ENCODE measurements at regions not wholly inside any gene's neighbourhood (a gene's known extent, or its start where the extent isn't known, plus 50 kb on each side); places are given as distances from the start of the nearest gene placed in this dataset.

DNA sequence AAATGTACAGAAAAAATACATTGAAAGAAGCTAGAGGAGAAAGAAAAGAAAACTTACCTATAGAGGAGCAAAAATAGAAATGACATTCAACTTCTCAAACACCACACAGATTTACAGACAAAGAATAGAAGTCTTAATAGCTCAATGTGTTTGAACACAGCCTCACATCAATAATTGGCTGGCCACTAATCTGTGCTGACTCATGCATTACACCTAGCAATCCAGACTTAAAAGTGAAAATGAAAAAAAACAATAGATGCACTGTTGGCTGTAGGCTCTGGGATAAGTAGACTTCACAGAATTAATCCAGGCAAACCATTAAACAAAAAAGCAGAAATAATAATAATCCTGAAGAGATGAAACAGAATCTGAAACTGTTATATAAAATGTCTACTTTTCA is 961.3 kb upstream of the CELF4 start:
- H3K27me3 ChIP-seq (ENCODE audit: control insufficient read depth, insufficient read depth, low read length) = no peaks in the 10 kb centered on the region
- peak; percentile 64 for DNase-seq (ENCODE audit: low read depth)
- no peak for FAIRE-seq
- TF ChIP-seq, protein P1, sequence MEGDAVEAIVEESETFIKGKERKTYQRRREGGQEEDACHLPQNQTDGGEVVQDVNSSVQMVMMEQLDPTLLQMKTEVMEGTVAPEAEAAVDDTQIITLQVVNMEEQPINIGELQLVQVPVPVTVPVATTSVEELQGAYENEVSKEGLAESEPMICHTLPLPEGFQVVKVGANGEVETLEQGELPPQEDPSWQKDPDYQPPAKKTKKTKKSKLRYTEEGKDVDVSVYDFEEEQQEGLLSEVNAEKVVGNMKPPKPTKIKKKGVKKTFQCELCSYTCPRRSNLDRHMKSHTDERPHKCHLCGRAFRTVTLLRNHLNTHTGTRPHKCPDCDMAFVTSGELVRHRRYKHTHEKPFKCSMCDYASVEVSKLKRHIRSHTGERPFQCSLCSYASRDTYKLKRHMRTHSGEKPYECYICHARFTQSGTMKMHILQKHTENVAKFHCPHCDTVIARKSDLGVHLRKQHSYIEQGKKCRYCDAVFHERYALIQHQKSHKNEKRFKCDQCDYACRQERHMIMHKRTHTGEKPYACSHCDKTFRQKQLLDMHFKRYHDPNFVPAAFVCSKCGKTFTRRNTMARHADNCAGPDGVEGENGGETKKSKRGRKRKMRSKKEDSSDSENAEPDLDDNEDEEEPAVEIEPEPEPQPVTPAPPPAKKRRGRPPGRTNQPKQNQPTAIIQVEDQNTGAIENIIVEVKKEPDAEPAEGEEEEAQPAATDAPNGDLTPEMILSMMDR (IDR thresholded peaks at IDR 0.05; ENCODE audit: insufficient read depth, low read length, severe bottlenecking) = no peak
- no peak overlapping the region for H3K4me3 ChIP-seq (ENCODE audit: low read depth, low read length)
- no peaks in the 10 kb centered on the region for H3K36me3 ChIP-seq (ENCODE audit: control insufficient read depth, insufficient read depth, low read length)

DNA sequence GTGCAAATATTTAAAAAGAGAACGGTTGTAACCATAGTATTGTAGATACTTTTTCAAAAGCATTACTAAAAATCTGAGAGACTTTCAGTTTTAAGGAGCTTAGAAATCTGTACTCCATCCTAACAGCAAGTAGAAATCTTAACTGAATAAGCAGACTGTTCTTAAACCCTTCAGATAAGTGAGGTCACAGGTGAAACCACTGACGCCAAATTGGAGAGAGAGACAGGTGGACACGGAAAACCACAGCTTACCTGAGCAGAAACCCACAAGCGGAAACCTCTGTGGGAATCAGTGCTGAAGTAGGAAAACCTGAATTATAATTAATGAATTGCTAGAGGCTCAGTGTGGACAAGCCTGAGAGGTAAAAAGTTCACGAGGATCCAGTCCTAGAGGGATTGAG is 959.4 kb upstream of the CELF4 start:
- DNase-seq (ENCODE audit: low read depth) (no peak), FAIRE-seq (no peak)
- no peak overlapping the region for H3K4me3 ChIP-seq (ENCODE audit: low read depth, low read length)
- H3K27me3 ChIP-seq (ENCODE audit: control insufficient read depth, insufficient read depth, low read length) = no peaks in the 10 kb centered on the region
- TF ChIP-seq, protein P1 (IDR thresholded peaks at IDR 0.05; ENCODE audit: insufficient read depth, low read length, severe bottlenecking) = no peak
- H3K36me3 ChIP-seq (ENCODE audit: control insufficient read depth, insufficient read depth, low read length) = no peaks in the 10 kb centered on the region

DNA sequence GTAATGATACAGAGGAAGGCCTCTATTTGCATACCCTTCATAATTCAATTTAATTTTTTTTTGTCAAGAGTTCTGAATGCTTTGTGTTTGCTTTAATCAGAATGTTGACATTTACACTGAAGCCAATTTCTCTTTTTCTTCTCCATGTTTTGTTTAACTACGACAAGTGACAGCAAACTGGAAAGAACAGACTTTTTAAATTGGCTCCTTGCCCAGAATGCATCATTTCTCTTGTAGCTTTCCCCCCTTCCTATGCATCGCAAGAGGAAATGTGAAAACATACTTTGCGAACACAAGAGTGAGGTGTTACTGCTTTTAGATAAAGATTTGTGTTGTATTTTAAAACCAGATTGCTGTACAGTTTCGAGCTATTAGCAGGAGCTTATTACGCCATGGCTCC is 955.2 kb upstream of the CELF4 start:
- H3K36me3 ChIP-seq (ENCODE audit: control insufficient read depth, insufficient read depth, low read length) = no peaks in the 10 kb centered on the region
- DNase-seq (ENCODE audit: low read depth) = no peak
- no peak for FAIRE-seq

DNA sequence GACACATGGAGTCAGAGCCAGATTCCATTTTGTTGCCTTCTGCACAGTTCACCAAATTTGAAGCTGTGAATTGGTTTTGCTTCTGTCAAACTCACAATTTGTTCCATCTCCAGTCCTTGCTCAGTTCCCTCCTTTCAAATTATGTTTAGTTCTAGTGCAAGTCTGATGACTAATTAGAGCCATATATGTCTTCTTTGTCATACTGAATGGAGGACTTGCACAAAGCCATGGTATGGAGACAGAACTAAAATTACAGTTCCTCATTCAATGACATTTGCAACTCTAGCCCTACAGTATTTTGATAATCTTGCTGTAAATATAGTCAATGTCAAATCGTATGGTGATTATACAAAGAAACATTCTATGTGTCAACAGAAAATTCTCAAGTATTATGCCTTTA is 936.9 kb upstream of the CELF4 start:
- Histone ChIP-seq H3K4me3 (ENCODE audit: low read depth, low read length) (no peak overlapping the region), H3K27me3 (ENCODE audit: control insufficient read depth, insufficient read depth, low read length) (no peaks in the 10 kb centered on the region), H3K36me3 (ENCODE audit: control insufficient read depth, insufficient read depth, low read length) (no peaks in the 10 kb centered on the region)
- TF ChIP-seq, protein P1 (IDR thresholded peaks at IDR 0.05; ENCODE audit: insufficient read depth, low read length, severe bottlenecking) = no peak
- FAIRE-seq (no peak), DNase-seq (ENCODE audit: low read depth) (no peak)

More for the DNA sequence above, 955.2 kb upstream of the CELF4 start:
- TF ChIP-seq, protein P1 (IDR thresholded peaks at IDR 0.05; ENCODE audit: insufficient read depth, low read length, severe bottlenecking) = no peak
- no peak overlapping the region for H3K4me3 ChIP-seq (ENCODE audit: low read depth, low read length)
- no peaks in the 10 kb centered on the region for H3K27me3 ChIP-seq (ENCODE audit: control insufficient read depth, insufficient read depth, low read length)

DNA sequence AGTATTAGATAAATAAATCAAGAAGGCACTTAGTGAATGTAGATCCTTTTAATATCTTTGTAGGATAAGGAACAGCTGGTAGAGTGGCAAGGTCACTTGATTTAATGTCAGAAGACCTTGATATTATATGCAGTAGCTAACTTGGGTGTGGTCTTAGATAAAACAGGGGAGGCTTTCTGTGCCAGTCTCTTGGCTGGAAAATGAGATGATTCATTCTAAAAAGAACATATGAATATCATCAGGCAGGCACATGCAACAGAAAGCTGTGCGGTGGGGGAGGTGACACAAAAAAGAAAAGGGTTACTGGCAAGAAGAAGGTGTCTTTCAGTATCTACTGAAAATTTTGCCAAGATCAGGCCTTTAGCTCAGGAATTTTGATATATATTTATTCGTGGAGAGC is 931.7 kb upstream of the CELF4 start:
- H3K27me3 ChIP-seq (ENCODE audit: control insufficient read depth, insufficient read depth, low read length) = no peaks in the 10 kb centered on the region
- no peaks in the 10 kb centered on the region for H3K36me3 ChIP-seq (ENCODE audit: control insufficient read depth, insufficient read depth, low read length)
- DNase-seq (ENCODE audit: low read depth) = peak; percentile 69
- H3K4me3 ChIP-seq (ENCODE audit: low read depth, low read length) = no peak overlapping the region
- FAIRE-seq = no peak
- TF ChIP-seq, protein P1 (IDR thresholded peaks at IDR 0.05; ENCODE audit: insufficient read depth, low read length, severe bottlenecking) = no peak

DNA sequence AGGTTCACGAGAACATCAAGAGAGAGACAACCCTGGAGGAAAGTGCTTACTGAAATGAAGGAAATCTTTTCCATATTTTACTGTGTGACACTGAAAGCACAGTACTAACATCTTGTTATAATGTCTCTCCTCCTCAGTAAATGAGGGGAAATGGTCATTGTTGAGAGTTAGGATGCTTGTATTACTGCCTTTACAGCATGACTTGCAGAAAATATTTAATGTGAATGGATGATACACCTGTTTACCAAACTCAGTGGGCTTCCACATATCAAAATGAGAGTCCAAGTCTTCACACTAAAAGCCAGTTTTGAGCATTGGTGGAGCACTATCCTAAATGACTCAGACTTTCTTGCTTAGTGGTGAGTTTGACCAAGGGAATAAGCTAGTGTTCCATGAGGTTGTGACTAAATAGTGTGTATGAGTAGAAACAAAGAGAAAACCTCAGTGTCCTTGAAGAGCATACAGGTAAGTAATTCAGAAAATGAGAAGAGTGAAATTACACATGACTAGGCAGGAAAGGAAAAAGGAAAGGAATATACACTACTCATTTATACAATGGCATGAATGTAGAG is 930.7 kb upstream of the CELF4 start:
- Histone ChIP-seq H3K27me3 (ENCODE audit: control insufficient read depth, insufficient read depth, low read length) (no peaks in the 10 kb centered on the region), H3K4me3 (ENCODE audit: low read depth, low read length) (no peak overlapping the region), H3K36me3 (ENCODE audit: control insufficient read depth, insufficient read depth, low read length) (no peaks in the 10 kb centered on the region)
- FAIRE-seq = no peak
- peak; percentile 12 for DNase-seq (ENCODE audit: low read depth)
- TF ChIP-seq, protein P1 (IDR thresholded peaks at IDR 0.05; ENCODE audit: insufficient read depth, low read length, severe bottlenecking) = no peak

Measured in bronchial epithelial cell (primary cell).